OCI-LY7 (cell line): ENCODE measurements at regions not wholly inside any gene's neighbourhood (a gene's known extent, or its start where the extent isn't known, plus 50 kb on each side); places are given as distances from the start of the nearest gene placed in this dataset.

ENCODE experiments used
- CTCF ChIP-seq: fragments of 200-600 bp; sonication (generic); conservative IDR thresholded peaks from 2 replicates; pipeline ENCODE4 v1.5.1; 2014; ENCODE audit warnings: mild to moderate bottlenecking, antibody characterized with exemption, low read length, moderate library complexity, mixed read lengths
- EZH2phosphoT487 ChIP-seq: fragments of 200-600 bp; sonication (generic); IDR thresholded peaks from 2 replicates; pipeline ENCODE4 v1.6.1; 2018; ENCODE audit warnings: low read depth, borderline replicate concordance, mild to moderate bottlenecking, mixed run types, antibody characterized with exemption, low read length, moderate library complexity, mixed read lengths

GRCh38 chr6:163951326-163951725 lies 536.8 kb downstream of the QKI start:
- no peak for TF ChIP-seq CTCF
- no peak for TF ChIP-seq EZH2phosphoT487
